DND-41 (cell line): ENCODE measurements at regions not wholly inside any gene's neighbourhood (a gene's known extent, or its start where the extent isn't known, plus 50 kb on each side); places are given as distances from the start of the nearest gene placed in this dataset.

Experiments used
- CTCF ChIP-seq: IDR thresholded peaks from 2 replicates; pipeline ENCODE4 v1.5.1; 2012; ENCODE audit warnings: borderline replicate concordance, low read length, moderate library complexity, mild to moderate bottlenecking; ENCODE audit not compliant: poor library complexity, severe bottlenecking; ENCODE audit errors: extremely low read depth
- EZH2 ChIP-seq: IDR thresholded peaks from 3 replicates; pipeline ENCODE4 v1.6.1; 2012; ENCODE audit warnings: borderline replicate concordance, low read depth, mild to moderate bottlenecking, moderate library complexity, low read length, inconsistent platforms; ENCODE audit not compliant: severe bottlenecking

- TF ChIP-seq CTCF (no peak), EZH2 (no peak)
Observed at GRCh38 chr14:38108681-38109080, 99.0 kb upstream of the SSTR1 start.
